Astrocyte (in vitro differentiated cells and primary cell): ENCODE measurements at regions not wholly inside any gene's neighbourhood (a gene's known extent, or its start where the extent isn't known, plus 50 kb on each side); places are given as distances from the start of the nearest gene placed in this dataset.

Experiments
- EZH2 ChIP-seq: IDR thresholded peaks from 2 replicates; pipeline ENCODE4 v1.6.1; 2012; ENCODE audit warnings: mild to moderate bottlenecking, low read length, inconsistent platforms; ENCODE audit not compliant: insufficient read depth
- TF ChIP-seq, protein P1 (sequence below): IDR thresholded peaks from 2 replicates; pipeline ENCODE4 v1.5.1; 2011; ENCODE audit warnings: low read depth, mild to moderate bottlenecking, inconsistent platforms, low read length, moderate library complexity; ENCODE audit not compliant: insufficient read depth

DNA sequence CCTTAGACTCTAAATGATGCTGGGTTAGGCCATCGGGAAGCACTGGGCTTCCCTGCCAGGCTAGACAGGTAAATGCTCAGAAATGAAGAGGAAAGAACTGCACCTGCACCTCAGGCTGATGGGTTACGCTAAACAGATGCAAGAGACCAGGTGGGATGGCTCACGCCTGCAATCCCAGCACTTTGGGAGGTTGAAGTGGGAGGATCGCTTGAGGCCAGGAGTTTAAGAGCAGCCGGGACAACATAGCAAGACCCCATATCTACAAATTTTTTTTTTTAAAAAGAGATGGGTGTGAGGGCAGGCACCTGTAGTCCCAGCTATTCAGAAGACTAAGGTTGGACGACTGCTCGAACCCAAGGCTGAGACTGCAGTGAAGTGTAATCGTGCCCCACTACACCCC lies 634.7 kb downstream of the UQCRFS1 start:
- TF ChIP-seq, protein P1, sequence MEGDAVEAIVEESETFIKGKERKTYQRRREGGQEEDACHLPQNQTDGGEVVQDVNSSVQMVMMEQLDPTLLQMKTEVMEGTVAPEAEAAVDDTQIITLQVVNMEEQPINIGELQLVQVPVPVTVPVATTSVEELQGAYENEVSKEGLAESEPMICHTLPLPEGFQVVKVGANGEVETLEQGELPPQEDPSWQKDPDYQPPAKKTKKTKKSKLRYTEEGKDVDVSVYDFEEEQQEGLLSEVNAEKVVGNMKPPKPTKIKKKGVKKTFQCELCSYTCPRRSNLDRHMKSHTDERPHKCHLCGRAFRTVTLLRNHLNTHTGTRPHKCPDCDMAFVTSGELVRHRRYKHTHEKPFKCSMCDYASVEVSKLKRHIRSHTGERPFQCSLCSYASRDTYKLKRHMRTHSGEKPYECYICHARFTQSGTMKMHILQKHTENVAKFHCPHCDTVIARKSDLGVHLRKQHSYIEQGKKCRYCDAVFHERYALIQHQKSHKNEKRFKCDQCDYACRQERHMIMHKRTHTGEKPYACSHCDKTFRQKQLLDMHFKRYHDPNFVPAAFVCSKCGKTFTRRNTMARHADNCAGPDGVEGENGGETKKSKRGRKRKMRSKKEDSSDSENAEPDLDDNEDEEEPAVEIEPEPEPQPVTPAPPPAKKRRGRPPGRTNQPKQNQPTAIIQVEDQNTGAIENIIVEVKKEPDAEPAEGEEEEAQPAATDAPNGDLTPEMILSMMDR = no peak
- no peak for TF ChIP-seq EZH2
